AG08396 (cell line): ENCODE measurements at regions not wholly inside any gene's neighbourhood (a gene's known extent, or its start where the extent isn't known, plus 50 kb on each side); places are given as distances from the start of the nearest gene placed in this dataset.
"Not testable (repeated sequence)": the region's sequence is repeated elsewhere in the genome, so short reads cannot be mapped to it uniquely, and the experiment has no call there.

Experiments used
- DNase-seq: peaks from one replicate; pipeline ENCODE4 v3.0.0; 2012; ENCODE audit warnings: low spot score, mixed read lengths

- DNase-seq: no peak
Observed at GRCh38 chrX:94834226-94834625, 1160.2 kb downstream of the FAM133A start.

- DNase-seq: no peak
Observed at GRCh38 chrX:94850811-94851210, 1176.8 kb downstream of the FAM133A start.

GRCh38 chrX:94854251-94854650 is 1180.2 kb downstream of the FAM133A start:
- no peak for DNase-seq

GRCh38 chrX:94862470-94862869 is 1188.5 kb downstream of the FAM133A start:
- not testable (repeated sequence) for DNase-seq

- DNase-seq: no peak
Observed at GRCh38 chrX:94871640-94872039, 1197.6 kb downstream of the FAM133A start.

GRCh38 chrX:94901849-94902248 is 1227.8 kb downstream of the FAM133A start:
- no peak for DNase-seq

- DNase-seq: no peak
Observed at GRCh38 chrX:94908171-94908570, 1234.2 kb downstream of the FAM133A start.

- no peak for DNase-seq
Observed at GRCh38 chrX:94908648-94909047, 1234.6 kb downstream of the FAM133A start.

GRCh38 chrX:94914235-94914634 is 1240.2 kb downstream of the FAM133A start:
- no peak for DNase-seq

- DNase-seq: no peak
Observed at GRCh38 chrX:94932278-94932965, 1258.4 kb downstream of the FAM133A start.

- DNase-seq: no peak
Observed at GRCh38 chrX:94936722-94937121, 1262.7 kb downstream of the FAM133A start.

GRCh38 chrX:94937491-94937890 is 1263.5 kb downstream of the FAM133A start:
- DNase-seq: no peak

GRCh38 chrX:94942603-94943002 is 1268.6 kb downstream of the FAM133A start:
- no peak for DNase-seq

GRCh38 chrX:94946137-94946536 is 1272.1 kb downstream of the FAM133A start:
- DNase-seq: not testable (repeated sequence)

GRCh38 chrX:94961730-94962129 is 1287.7 kb downstream of the FAM133A start:
- no peak for DNase-seq

- DNase-seq: no peak
Observed at GRCh38 chrX:94977562-94977961, 1303.6 kb downstream of the FAM133A start.

- no peak for DNase-seq
Observed at GRCh38 chrX:94977986-94978385, 1304.0 kb downstream of the FAM133A start.
